ENCODE measurements at regions not wholly inside any gene's neighbourhood (a gene's known extent, or its start where the extent isn't known, plus 50 kb on each side); places are given as distances from the start of the nearest gene placed in this dataset.

- TF ChIP-seq CTCF (conservative IDR thresholded peaks at IDR 0.05; ENCODE audit: low read length) (no peak), EZH2phosphoT487 (IDR thresholded peaks at IDR 0.05; ENCODE audit: borderline replicate concordance) (no peak)
Measured at GRCh38 chr19:28164214-28164613, 1048.7 kb downstream of the UQCRFS1 start.

Measured in Loucy (cell line).